GM20000 (cell line): ENCODE measurements at regions not wholly inside any gene's neighbourhood (a gene's known extent, or its start where the extent isn't known, plus 50 kb on each side); places are given as distances from the start of the nearest gene placed in this dataset.

Source experiments
- DNase-seq: peaks from one replicate; pipeline ENCODE4 v3.0.0; 2012; ENCODE audit warnings: low spot score
- CTCF ChIP-seq: IDR thresholded peaks from 2 replicates; pipeline ENCODE4 v1.5.1; 2012; ENCODE audit warnings: mild to moderate bottlenecking, control low read depth; ENCODE audit errors: extremely low read depth, missing control alignments

DNA sequence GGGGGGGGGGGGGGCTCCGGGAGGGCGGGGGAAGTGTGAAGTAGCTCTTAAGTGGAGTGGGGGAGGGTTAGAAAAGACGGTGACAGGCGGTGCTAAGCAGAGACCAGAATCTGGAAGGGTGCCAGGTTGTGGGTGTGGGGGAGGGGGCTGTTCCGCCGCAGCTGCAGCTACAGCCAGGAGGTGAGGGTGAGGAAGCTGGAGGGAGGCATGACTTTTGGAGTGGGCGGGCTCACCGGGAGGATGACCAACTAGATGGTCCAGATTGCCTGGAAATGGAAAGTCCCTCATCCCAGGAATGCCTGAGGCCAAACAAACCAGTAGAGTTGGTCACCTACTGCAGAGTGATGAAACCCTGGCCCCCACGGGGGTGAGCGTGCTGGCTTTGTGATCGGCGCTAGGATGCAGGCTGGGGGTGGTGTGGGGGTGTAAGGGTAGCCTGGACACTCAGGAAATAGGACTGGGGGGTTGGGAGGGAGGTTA is 158.1 kb upstream of the SHB start:
- peak; percentile 68 for DNase-seq
- TF ChIP-seq CTCF: no peak

DNA sequence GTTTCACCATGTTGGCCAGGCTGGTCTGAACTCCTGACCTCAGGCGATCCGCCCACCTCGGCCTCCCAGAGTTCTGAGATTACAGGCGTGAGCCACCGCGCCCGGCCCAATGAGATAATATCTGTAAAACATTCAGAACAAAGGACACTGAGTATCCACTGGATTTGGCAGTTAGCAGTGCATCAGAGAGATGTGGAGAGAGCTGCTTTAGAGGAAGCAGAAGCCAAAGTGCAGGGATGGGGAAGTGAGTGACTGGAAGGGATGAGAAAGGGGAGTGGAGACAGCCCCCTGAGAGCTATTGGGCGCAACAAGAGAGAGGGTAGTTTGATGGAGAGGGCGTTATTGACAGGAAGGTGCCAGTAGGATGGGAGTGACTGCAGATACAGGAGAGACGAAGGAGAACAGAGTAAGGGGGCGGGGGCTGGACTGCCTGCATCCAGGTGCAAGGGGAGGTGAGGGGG is 157.5 kb upstream of the SHB start:
- no peak for TF ChIP-seq CTCF
- no peak for DNase-seq

DNA sequence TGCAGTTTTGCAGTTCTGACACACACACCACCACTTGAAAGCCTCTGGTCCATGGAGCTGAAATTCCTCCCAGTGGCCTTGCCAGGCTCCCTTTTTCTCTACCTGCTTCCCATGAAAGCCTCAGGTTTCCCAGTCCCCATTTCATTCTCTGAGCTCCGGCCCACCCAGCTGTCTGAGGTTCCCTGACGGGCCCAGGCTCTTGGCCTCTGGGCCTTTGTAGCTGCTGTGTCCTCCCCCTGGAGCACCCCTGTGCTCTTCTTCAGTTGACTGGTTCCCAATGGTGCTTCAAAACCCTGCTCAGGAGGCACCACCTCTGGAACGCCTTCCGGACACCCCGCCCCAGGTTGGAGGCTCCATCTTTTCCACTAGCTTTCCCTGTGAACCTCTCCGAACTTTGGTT is 155.9 kb upstream of the SHB start:
- TF ChIP-seq CTCF: no peak

DNA sequence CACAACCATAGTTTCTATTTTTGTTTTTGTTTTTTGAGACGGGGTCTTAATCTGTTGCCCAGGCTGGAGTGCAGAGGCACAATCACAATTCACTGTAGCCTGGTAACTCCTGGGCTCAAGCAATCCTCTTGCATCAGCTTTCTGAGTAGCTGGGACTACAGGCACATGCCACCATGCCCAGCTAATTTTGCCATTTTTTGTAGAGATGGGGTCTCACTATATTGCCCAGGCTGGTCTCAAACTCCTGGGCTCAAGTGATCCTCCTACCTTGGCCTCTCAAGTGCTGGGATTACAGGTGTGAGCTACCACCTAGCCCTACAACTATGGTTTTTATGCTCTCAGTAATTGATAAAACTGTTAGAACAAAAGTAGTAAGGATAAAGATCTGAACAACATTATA is 147.5 kb upstream of the SHB start:
- no peak for DNase-seq
- TF ChIP-seq CTCF: no peak

More for the DNA sequence above, 155.9 kb upstream of the SHB start:
- DNase-seq: no peak

- TF ChIP-seq CTCF: no peak
Observed at GRCh38 chr9:38215465-38215864, 146.4 kb upstream of the SHB start.

GRCh38 chr9:38214432-38214831 is 145.4 kb upstream of the SHB start:
- no peak for TF ChIP-seq CTCF
- no peak for DNase-seq

More at GRCh38 chr9:38215465-38215864, 146.4 kb upstream of the SHB start:
- no peak for DNase-seq

- TF ChIP-seq CTCF: no peak
- no peak for DNase-seq
Observed at GRCh38 chr9:38213631-38214299, 144.7 kb upstream of the SHB start.
